Thymus (tissue), 11 donors: ENCODE measurements at regions not wholly inside any gene's neighbourhood (a gene's known extent, or its start where the extent isn't known, plus 50 kb on each side); places are given as distances from the start of the nearest gene placed in this dataset.
"Not testable (repeated sequence)": the region's sequence is repeated elsewhere in the genome, so short reads cannot be mapped to it uniquely, and the experiment has no call there.

ENCODE experiments used
- DNase-seq, 9 donors: peaks; one replicate each; pipeline ENCODE4 v3.0.0-alpha.2; 2013; ENCODE audit warnings: low spot score in 9 of 9, low read depth in 6 of 9, missing footprints in 1 of 9
- H3K27ac ChIP-seq, 2 donors: one replicate each; pipeline ENCODE4 v1.5.1; 2013; ENCODE audit warnings: control low read depth in 1 of 2, low read depth in 1 of 2, low read length in 1 of 2, mild to moderate bottlenecking in 1 of 2, moderate library complexity in 1 of 2
- H3K27me3 ChIP-seq, 2 donors: one replicate each; pipeline ENCODE4 v1.5.1; 2013; ENCODE audit warnings: low read length in 1 of 2; ENCODE audit not compliant: control insufficient read depth in 2 of 2, insufficient read depth in 1 of 2
- H3K36me3 ChIP-seq, 2 donors: one replicate each; pipeline ENCODE4 v1.5.1; 2013; ENCODE audit warnings: low read length in 1 of 2, mild to moderate bottlenecking in 1 of 2, moderate library complexity in 1 of 2; ENCODE audit not compliant: control insufficient read depth in 2 of 2, insufficient read depth in 2 of 2
- H3K4me1 ChIP-seq, 2 donors: one replicate each; pipeline ENCODE4 v1.5.1; 2013; ENCODE audit warnings: low read length in 2 of 2; ENCODE audit not compliant: control insufficient read depth in 2 of 2, insufficient read depth in 2 of 2
- H3K4me3 ChIP-seq, 2 donors: one replicate each; pipeline ENCODE4 v1.5.1; 2013; ENCODE audit warnings: low read length in 2 of 2, control low read depth in 1 of 2, mild to moderate bottlenecking in 1 of 2
- H3K9me3 ChIP-seq, 2 donors: one replicate each; pipeline ENCODE4 v1.5.1; 2013; ENCODE audit warnings: low read length in 1 of 2, mild to moderate bottlenecking in 1 of 2; ENCODE audit not compliant: control insufficient read depth in 2 of 2, insufficient read depth in 1 of 2
- WGBS: extraction: QIAGEN DNeasy Blood & Tissue Kit; methylation state at CpG from one replicate; pipeline ENCODE4 v1.1.7; 2013; 5-methylcytosine and 5-hydroxymethylcytosine counted together
- donor health status: healthy.

DNA sequence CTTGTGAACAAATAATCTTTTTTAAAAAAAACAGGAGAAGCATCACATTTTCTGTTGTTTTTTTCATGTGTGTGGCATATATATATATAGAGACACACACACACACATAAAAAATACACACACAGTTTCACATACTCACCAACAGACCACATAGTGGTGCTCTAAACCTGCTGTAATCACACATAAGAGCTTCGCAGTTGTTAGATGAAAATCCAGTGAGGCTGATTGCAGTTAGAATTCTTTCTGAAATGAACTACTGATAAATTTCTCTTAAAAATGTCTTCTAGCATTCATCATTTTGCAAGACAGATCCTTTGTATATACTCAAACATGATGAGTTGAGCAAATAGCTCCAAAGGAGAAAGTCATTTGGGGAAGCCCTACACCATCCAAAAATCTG is 434.3 kb upstream of the STXBP6 start:
- 94% methylated on average over 1 of the region's 1 CpG for WGBS
- no peaks in the 10 kb centered on the region for H3K9me3 ChIP-seq
- H3K4me3 ChIP-seq, result no peak overlapping the region
- no peaks in the 10 kb centered on the region for H3K27me3 ChIP-seq
- H3K27ac ChIP-seq, result no peak overlapping the region
- no peaks in the 10 kb centered on the region for H3K4me1 ChIP-seq
- H3K36me3 ChIP-seq, result no peaks in the 10 kb centered on the region
- DNase-seq, result no peak

DNA sequence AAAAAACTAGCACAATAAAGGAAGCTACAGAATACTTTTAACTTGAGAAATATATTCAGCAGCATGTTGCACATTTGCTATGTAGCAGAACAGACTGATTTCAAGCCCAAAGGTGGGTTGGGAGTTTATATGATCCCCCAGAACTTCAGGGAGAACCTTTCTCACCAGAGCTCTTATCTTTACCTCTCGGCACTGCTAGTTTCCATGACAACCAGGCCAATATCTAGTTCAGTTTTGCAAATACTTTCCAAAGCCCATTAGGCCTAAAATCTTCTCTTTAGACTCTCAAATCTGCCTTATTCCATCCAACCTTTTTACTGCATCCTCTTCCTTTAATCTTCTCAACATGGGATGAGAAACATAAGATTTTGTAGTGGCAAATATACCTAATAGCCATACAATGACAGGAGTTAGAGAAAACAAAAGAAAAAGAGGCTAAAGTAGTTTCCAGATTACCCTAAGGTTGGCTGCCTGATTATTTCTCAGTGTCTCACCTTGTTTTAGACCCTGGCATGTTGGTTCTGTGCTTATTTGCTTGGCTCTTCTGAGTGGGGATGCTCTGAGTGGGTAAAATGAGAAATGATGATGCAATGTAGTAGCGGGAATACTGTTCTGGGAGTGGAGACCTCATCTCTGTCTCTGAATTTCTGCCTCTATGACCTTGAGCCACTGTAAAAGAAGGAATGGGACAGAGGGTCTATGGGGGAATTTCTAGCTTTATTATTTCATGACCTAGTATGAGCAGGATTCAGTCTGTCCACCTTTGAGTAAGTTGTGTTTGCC is 427.6 kb upstream of the STXBP6 start:
- Histone ChIP-seq H3K4me1 (no peaks in the 10 kb centered on the region), H3K27me3 (no peaks in the 10 kb centered on the region), H3K27ac (no peak overlapping the region), H3K4me3 (no peak overlapping the region), H3K9me3 (no peaks in the 10 kb centered on the region), H3K36me3 (no peaks in the 10 kb centered on the region)
- DNase-seq, result no peak
- WGBS, result 82% methylated on average over 2 of the region's 2 CpGs

DNA sequence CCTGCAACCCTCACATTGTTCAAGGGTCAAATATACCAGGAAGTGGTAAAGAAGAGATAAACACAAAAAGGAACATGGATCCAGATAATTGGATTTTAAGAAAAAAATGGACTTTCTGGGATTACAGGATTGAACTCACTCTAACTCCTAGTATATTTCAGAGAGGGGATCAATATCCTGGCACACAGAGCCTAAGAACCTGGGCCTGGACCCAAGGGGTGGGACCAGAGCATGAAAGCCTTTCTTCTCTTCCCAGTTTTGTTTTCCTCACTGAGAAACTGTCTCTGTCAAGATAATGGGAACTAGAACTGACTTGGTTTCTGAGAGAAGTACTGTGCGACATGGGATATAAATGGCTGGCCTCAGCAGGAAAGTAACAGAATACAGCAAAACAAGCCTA is 422.8 kb upstream of the STXBP6 start:
- DNase-seq, result no peak
- Histone ChIP-seq H3K4me1 (no peaks in the 10 kb centered on the region), H3K27ac (no peak overlapping the region), H3K36me3 (no peaks in the 10 kb centered on the region), H3K4me3 (no peak overlapping the region), H3K9me3 (no peaks in the 10 kb centered on the region), H3K27me3 (no peaks in the 10 kb centered on the region)
- 99% methylated on average over 1 of the region's 1 CpG for WGBS

DNA sequence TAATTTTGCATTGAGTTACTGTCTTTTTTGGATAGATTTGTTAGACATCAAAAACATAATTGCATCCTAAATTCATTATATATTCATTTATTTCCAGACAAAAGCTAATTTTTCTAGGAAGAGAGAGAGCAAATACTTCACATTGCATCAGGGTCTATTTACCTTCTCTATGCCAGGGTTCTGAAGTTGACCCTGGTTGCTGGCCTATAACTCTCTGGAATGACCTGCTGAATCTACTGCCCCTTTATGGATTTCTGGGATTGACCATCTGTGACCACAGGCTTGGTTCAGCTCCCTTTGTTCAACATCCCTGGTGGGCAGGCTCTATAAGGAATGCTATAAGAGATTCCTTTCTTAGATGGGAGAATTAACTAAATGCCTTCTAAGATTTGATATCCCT is 414.8 kb upstream of the STXBP6 start:
- Histone ChIP-seq H3K4me3 (no peak overlapping the region), H3K4me1 (no peaks in the 10 kb centered on the region), H3K9me3 (no peaks in the 10 kb centered on the region), H3K27me3 (no peaks in the 10 kb centered on the region), H3K27ac (no peak overlapping the region), H3K36me3 (no peaks in the 10 kb centered on the region)
- DNase-seq, result no peak

DNA sequence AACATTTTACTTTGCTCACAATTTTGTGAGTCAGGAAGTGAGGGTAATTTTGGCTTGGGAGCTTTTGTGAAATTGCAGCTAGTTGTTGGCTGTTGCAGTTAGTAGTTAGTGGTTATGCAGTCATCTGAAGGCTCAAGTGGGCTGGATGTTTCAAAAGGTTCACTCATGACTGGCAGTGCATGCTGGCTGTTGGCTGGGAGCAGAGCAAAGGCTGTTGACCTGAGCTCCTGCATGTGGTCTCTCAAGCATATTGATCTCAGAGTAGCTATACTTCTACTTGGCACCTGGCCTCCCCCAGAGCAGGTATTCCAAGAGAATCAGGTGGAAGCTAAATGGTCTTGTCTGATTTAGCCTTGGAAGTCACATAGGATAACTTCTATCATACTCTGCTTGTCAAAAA is 414.1 kb upstream of the STXBP6 start:
- H3K27ac ChIP-seq, result no peak overlapping the region
- H3K27me3 ChIP-seq, result no peaks in the 10 kb centered on the region
- no peak for DNase-seq
- H3K9me3 ChIP-seq, result no peaks in the 10 kb centered on the region
- no peak overlapping the region for H3K4me3 ChIP-seq
- H3K4me1 ChIP-seq, result no peaks in the 10 kb centered on the region
- H3K36me3 ChIP-seq, result no peaks in the 10 kb centered on the region

DNA sequence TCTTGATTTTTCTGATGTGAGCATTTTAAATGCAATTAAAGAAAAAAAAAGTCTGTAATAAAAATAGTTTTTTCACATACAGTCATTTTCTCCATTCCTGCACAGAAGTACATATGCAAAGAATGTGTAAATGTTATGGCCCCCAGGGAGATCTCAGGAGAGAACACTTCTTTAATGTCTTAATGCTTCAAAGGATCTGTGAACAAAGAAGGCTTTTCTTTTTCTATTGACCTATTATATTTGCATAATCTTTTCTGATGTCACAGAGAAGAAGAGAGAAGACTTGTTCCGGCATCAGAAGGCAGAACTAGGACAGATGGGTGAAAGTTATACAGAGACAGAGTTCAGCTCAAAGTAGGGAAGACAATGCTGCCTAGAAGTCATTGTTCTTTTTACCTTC is 413.5 kb upstream of the STXBP6 start:
- WGBS, result 74% methylated on average over 1 of the region's 1 CpG
- Histone ChIP-seq H3K9me3 (no peaks in the 10 kb centered on the region), H3K27ac (no peak overlapping the region), H3K4me3 (no peak overlapping the region), H3K4me1 (no peaks in the 10 kb centered on the region), H3K27me3 (no peaks in the 10 kb centered on the region), H3K36me3 (no peaks in the 10 kb centered on the region)
- no peak for DNase-seq

DNA sequence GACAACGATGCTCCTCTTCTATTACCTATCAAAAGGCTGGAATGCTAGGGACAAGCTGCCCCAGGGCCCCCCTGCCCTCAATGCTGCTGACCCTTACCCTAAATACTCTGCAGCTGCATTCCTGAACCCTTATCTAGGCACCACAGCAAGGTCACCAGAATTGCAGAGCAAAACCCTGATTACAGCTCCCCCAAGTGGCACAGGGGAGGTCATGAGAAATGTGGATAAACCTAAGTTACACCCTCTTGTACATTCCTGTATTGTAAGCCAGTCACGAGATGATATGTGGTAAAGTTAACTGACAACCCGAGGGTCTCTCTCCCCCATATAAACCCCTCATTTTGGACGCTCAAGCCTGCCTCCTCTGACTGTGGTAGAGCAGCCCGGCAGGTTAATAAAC is 411.8 kb upstream of the STXBP6 start:
- no peaks in the 10 kb centered on the region for H3K9me3 ChIP-seq
- H3K4me1 ChIP-seq, result no peaks in the 10 kb centered on the region
- no peak overlapping the region for H3K4me3 ChIP-seq
- H3K27ac ChIP-seq, result no peak overlapping the region
- DNase-seq, result no peak
- no peaks in the 10 kb centered on the region for H3K36me3 ChIP-seq
- WGBS, result 91% methylated on average over 5 of the region's 5 CpGs
- H3K27me3 ChIP-seq, result no peaks in the 10 kb centered on the region

DNA sequence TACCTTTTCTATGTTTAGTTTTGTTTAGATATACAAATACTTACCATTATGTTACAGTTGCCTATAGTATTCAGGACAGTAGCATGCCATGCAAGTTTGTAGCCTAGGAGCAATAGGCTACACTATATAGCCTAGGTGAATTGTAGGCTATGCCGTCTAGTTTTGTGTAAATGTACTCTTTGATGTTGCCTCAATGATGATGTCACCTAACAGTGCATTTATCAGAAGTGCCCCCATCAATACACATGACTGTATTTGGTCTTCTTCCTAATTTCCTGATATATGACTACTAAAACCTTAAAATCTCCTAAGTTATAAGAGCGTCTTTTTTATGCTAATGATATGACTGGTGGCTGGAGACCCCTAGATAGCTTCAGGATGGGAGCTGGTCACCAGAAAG is 394.4 kb upstream of the STXBP6 start:
- Histone ChIP-seq H3K36me3 (no peaks in the 10 kb centered on the region), H3K9me3 (no peaks in the 10 kb centered on the region), H3K27me3 (no peaks in the 10 kb centered on the region), H3K4me3 (no peak overlapping the region), H3K4me1 (no peaks in the 10 kb centered on the region), H3K27ac (no peak overlapping the region)
- no peak for DNase-seq
- 95% methylated on average over 2 of the region's 2 CpGs for WGBS

DNA sequence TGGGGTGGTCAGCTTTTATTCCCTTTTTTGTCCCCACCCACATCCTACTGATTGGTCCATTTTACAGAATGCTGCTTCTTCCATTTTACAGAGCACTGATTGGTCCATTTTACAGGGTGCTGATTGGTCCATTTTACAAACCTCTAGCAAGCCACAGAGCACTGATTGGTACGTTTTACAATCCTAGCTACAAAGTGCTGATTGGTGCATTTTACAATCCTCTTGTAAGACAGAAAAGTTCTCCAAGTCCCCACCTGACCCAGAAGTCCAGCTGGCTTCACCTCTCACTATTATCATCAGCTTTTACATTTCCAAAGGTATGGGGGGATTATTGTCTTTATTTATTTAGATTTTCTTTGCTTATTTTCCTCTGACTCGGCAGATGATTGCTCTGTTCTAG is 390.4 kb upstream of the STXBP6 start:
- not testable (repeated sequence) for H3K4me1 ChIP-seq, H3K36me3 ChIP-seq, DNase-seq, H3K27me3 ChIP-seq, H3K4me3 ChIP-seq, H3K9me3 ChIP-seq, H3K27ac ChIP-seq
- WGBS, result 92% methylated on average over 2 of the region's 2 CpGs

DNA sequence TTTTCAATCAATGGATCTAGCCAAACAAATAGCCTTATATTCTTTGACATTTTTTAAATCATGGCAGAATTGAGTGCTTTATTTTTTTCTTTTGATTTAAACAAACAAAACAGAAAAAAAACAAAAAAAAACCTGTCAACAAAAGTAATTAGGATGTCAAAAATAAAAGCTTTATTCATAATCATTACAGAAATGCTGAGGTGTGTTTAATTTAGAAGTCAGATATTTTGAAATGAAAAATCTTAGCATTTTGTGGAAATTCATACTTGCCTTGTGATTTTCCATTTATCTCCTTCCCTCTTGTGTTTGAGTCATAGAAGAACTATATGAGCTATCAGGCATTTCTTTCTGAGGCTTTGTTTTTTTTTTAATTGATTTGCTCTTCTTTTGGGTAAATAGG is 387.0 kb upstream of the STXBP6 start:
- no peaks in the 10 kb centered on the region for H3K9me3 ChIP-seq
- no peaks in the 10 kb centered on the region for H3K4me1 ChIP-seq
- DNase-seq, result no peak
- H3K4me3 ChIP-seq, result no peak overlapping the region
- no peak overlapping the region for H3K27ac ChIP-seq
- no peaks in the 10 kb centered on the region for H3K36me3 ChIP-seq
- H3K27me3 ChIP-seq, result no peaks in the 10 kb centered on the region
